Ascending aorta (tissue), 2 donors: ENCODE measurements at regions not wholly inside any gene's neighbourhood (a gene's known extent, or its start where the extent isn't known, plus 50 kb on each side); places are given as distances from the start of the nearest gene placed in this dataset.

Experiments
- DNase-seq, 2 donors: peaks; one replicate each; pipeline ENCODE4 v3.0.0-alpha.2; 2019; ENCODE audit warnings: low spot score in 2 of 2
- H3K27ac ChIP-seq, 2 donors: fragments of 200-600 bp; sonication (generic); one replicate each; pipeline ENCODE4 v1.5.1; 2016 to 2017; ENCODE audit warnings: mild to moderate bottlenecking in 1 of 2
- H3K27me3 ChIP-seq: fragments of 200-600 bp; sonication (generic); one replicate; pipeline ENCODE4 v1.5.1; 2017
- H3K36me3 ChIP-seq, 2 donors: fragments of 200-600 bp; sonication (generic); one replicate each; pipeline ENCODE4 v1.5.1; 2016
- H3K4me1 ChIP-seq, 2 donors: fragments of 200-600 bp; sonication (generic); one replicate each; pipeline ENCODE4 v1.5.1; 2016 to 2017; ENCODE audit warnings: mild to moderate bottlenecking in 1 of 2
- H3K4me3 ChIP-seq, 2 donors: fragments of 200-600 bp; sonication (generic); one replicate each; pipeline ENCODE4 v1.5.1; 2016 to 2017; ENCODE audit warnings: mild to moderate bottlenecking in 1 of 2
- H3K9me3 ChIP-seq, 2 donors: fragments of 200-600 bp; sonication (generic); one replicate each; pipeline ENCODE4 v1.5.1; 2016
- CTCF ChIP-seq, 3 experiments: fragments of 200-600 bp in 2 of 3; fragments of 450-650 bp in 1 of 3; sonication (generic) in 2 of 3; IDR thresholded peaks; one replicate each; pipeline ENCODE4 v1.5.1; 2016 to 2019; ENCODE audit warnings: antibody characterized with exemption in 3 of 3, mild to moderate bottlenecking in 1 of 3, moderate library complexity in 1 of 3
- intact Hi-C: fragments of 100-400 bp; cut with DNase I; formaldehyde crosslinking; loops from one replicate; pipeline ENCODE4 v1.15.1; 2023

GRCh38 chr9:129458155-129458661 is 162.7 kb downstream of the C9orf50 start:
- no peaks in the 10 kb centered on the region for H3K36me3 ChIP-seq
- H3K27me3 ChIP-seq: no peaks in the 10 kb centered on the region
- DNase-seq: no peak
- intact Hi-C loops: loop anchor here (5.0 kb wide), 1 partner anchor 141 kb away; no protein-coding TSS in a partner anchor
- H3K27ac ChIP-seq: peak overlapping the region; percentile 72 to 94
- H3K4me1 ChIP-seq: peaks cover 22 to 38% of the 10 kb centered on the region in 2 donors
- H3K9me3 ChIP-seq: no peaks in the 10 kb centered on the region
- TF ChIP-seq CTCF (IDR thresholded peaks at IDR 0.05): no peak
- H3K4me3 ChIP-seq: no peak overlapping the region

GRCh38 chr9:129457325-129457779 is 163.5 kb downstream of the C9orf50 start:
- no peak overlapping the region for H3K4me3 ChIP-seq
- H3K27me3 ChIP-seq: no peaks in the 10 kb centered on the region
- no peaks in the 10 kb centered on the region for H3K9me3 ChIP-seq
- no peak for DNase-seq
- intact Hi-C loops: loop anchor here (5.0 kb wide), 1 partner anchor 140 kb away; no protein-coding TSS in a partner anchor
- no peak for TF ChIP-seq CTCF (IDR thresholded peaks at IDR 0.05)
- H3K27ac ChIP-seq: peak overlapping the region in 1 of 2 donors; percentile 94
- H3K36me3 ChIP-seq: no peaks in the 10 kb centered on the region
- H3K4me1 ChIP-seq: peaks cover 22 to 36% of the 10 kb centered on the region in 2 donors

GRCh38 chr9:129456549-129457324 is 164.2 kb downstream of the C9orf50 start:
- Histone ChIP-seq H3K9me3 (no peaks in the 10 kb centered on the region), H3K36me3 (no peaks in the 10 kb centered on the region), H3K27me3 (no peaks in the 10 kb centered on the region), H3K27ac (no peak overlapping the region), H3K4me1 (peaks cover 22 to 32% of the 10 kb centered on the region in 2 donors), H3K4me3 (no peak overlapping the region)
- TF ChIP-seq CTCF (IDR thresholded peaks at IDR 0.05): no peak
- no peak for DNase-seq
- intact Hi-C loops: loop anchor here (5.0 kb wide), 1 partner anchor 139 kb away; no protein-coding TSS in a partner anchor

GRCh38 chr9:129455151-129455995 is 165.5 kb downstream of the C9orf50 start:
- Histone ChIP-seq H3K36me3 (no peaks in the 10 kb centered on the region), H3K4me3 (no peak overlapping the region), H3K9me3 (no peaks in the 10 kb centered on the region), H3K27me3 (no peaks in the 10 kb centered on the region), H3K27ac (no peak overlapping the region), H3K4me1 (peaks cover 15 to 28% of the 10 kb centered on the region in 2 donors)
- no peak for TF ChIP-seq CTCF (IDR thresholded peaks at IDR 0.05)
- no peak for DNase-seq
- intact Hi-C loops: loop anchor here (5.0 kb wide), 1 partner anchor 138 kb away; no protein-coding TSS in a partner anchor

- no peak for DNase-seq
- intact Hi-C loops: loop anchor here (5.0 kb wide), 1 partner anchor 137 kb away; no protein-coding TSS in a partner anchor
- Histone ChIP-seq H3K27me3 (no peaks in the 10 kb centered on the region), H3K27ac (no peak overlapping the region), H3K4me1 (peaks cover 10 to 23% of the 10 kb centered on the region in 2 donors), H3K36me3 (no peaks in the 10 kb centered on the region), H3K4me3 (no peak overlapping the region), H3K9me3 (no peaks in the 10 kb centered on the region)
- no peak for TF ChIP-seq CTCF (IDR thresholded peaks at IDR 0.05)
These were observed 166.3 kb downstream of the C9orf50 start for GRCh38 chr9:129454467-129455067.
